ENCODE measurements at regions not wholly inside any gene's neighbourhood (a gene's known extent, or its start where the extent isn't known, plus 50 kb on each side); places are given as distances from the start of the nearest gene placed in this dataset.
"Not testable (repeated sequence)": the region's sequence is repeated elsewhere in the genome, so short reads cannot be mapped to it uniquely, and the experiment has no call there.

- DNase-seq (ENCODE audit: low spot score) = no peak
Observed at GRCh38 chr12:91307957-91308670, 125.5 kb upstream of the DCN start.

- DNase-seq (ENCODE audit: low spot score) = no peak
Observed at GRCh38 chr12:91290354-91290753, 107.7 kb upstream of the DCN start.

- no peak for DNase-seq (ENCODE audit: low spot score)
Observed at GRCh38 chr12:91289906-91290305, 107.3 kb upstream of the DCN start.

GRCh38 chr12:91289072-91289471 is 106.5 kb upstream of the DCN start:
- no peak for DNase-seq (ENCODE audit: low spot score)

GRCh38 chr12:91287753-91288152 is 105.1 kb upstream of the DCN start:
- no peak for DNase-seq (ENCODE audit: low spot score)

GRCh38 chr12:91278126-91278525 is 95.5 kb upstream of the DCN start:
- no peak for DNase-seq (ENCODE audit: low spot score)

GRCh38 chr12:91276509-91276908 is 93.9 kb upstream of the DCN start:
- DNase-seq (ENCODE audit: low spot score) = peak; percentile 4

- no peak for DNase-seq (ENCODE audit: low spot score)
Observed at GRCh38 chr12:91275321-91275720, 92.7 kb upstream of the DCN start.

GRCh38 chr12:91274916-91275315 is 92.3 kb upstream of the DCN start:
- peak; percentile 11 for DNase-seq (ENCODE audit: low spot score)

- no peak for DNase-seq (ENCODE audit: low spot score)
Observed at GRCh38 chr12:91273560-91273959, 90.9 kb upstream of the DCN start.

- no peak for DNase-seq (ENCODE audit: low spot score)
Observed at GRCh38 chr12:91272461-91273063, 89.9 kb upstream of the DCN start.

GRCh38 chr12:91271185-91271584 is 88.6 kb upstream of the DCN start:
- no peak for DNase-seq (ENCODE audit: low spot score)

- no peak for DNase-seq (ENCODE audit: low spot score)
Observed at GRCh38 chr12:91267039-91267438, 84.4 kb upstream of the DCN start.

GRCh38 chr12:91264178-91264577 is 81.6 kb upstream of the DCN start:
- DNase-seq (ENCODE audit: low spot score) = no peak

- no peak for DNase-seq (ENCODE audit: low spot score)
Observed at GRCh38 chr12:91261820-91262676, 79.4 kb upstream of the DCN start.

GRCh38 chr12:91256411-91256810 is 73.8 kb upstream of the DCN start:
- DNase-seq (ENCODE audit: low spot score) = no peak

- no peak for DNase-seq (ENCODE audit: low spot score)
Observed at GRCh38 chr12:91252341-91252740, 69.7 kb upstream of the DCN start.

- DNase-seq (ENCODE audit: low spot score) = peak; percentile 6
Observed at GRCh38 chr12:91250273-91250665, 67.7 kb upstream of the DCN start.

GRCh38 chr12:91249518-91250272 is 67.1 kb upstream of the DCN start:
- DNase-seq (ENCODE audit: low spot score) = peak; percentile 44

GRCh38 chr12:91249054-91249453 is 66.4 kb upstream of the DCN start:
- peak; percentile 10 for DNase-seq (ENCODE audit: low spot score)

- DNase-seq (ENCODE audit: low spot score) = not testable (repeated sequence)
Observed at GRCh38 chr12:91243177-91243576, 60.6 kb upstream of the DCN start.

GRCh38 chr12:91241756-91242155 is 59.1 kb upstream of the DCN start:
- no peak for DNase-seq (ENCODE audit: low spot score)
